GF-D8 (cell line): ENCODE measurements at regions not wholly inside any gene's neighbourhood (a gene's known extent, or its start where the extent isn't known, plus 50 kb on each side); places are given as distances from the start of the nearest gene placed in this dataset.
"Not testable (repeated sequence)": the region's sequence is repeated elsewhere in the genome, so short reads cannot be mapped to it uniquely, and the experiment has no call there.

ENCODE experiments used
- DNase-seq: peaks from one replicate; lab custom pipeline; 2025; lab: John Stamatoyannopoulos, UW

- DNase-seq = no peak
Measured at GRCh38 chr13:38283346-38283745, 66.3 kb upstream of the UFM1 start.

DNA sequence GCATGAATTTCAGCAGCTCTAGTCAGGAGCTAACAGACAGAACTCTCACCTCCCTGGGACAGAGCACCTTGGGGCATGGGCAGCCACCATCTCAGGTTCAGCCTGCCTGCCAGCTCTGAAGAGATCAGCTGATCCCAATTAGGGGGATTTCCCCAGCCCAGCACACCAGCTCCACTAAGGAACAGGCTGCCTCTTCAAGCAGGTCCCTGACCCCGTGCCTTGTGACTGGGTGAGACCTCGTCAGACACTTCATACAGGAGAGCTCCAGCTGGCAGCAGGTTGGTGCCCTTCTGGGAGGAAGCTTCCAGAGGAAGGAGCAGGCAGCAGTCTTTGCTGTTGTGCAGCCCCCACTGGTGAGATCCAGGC lies 84.5 kb upstream of the UFM1 start:
- no peak for DNase-seq

DNA sequence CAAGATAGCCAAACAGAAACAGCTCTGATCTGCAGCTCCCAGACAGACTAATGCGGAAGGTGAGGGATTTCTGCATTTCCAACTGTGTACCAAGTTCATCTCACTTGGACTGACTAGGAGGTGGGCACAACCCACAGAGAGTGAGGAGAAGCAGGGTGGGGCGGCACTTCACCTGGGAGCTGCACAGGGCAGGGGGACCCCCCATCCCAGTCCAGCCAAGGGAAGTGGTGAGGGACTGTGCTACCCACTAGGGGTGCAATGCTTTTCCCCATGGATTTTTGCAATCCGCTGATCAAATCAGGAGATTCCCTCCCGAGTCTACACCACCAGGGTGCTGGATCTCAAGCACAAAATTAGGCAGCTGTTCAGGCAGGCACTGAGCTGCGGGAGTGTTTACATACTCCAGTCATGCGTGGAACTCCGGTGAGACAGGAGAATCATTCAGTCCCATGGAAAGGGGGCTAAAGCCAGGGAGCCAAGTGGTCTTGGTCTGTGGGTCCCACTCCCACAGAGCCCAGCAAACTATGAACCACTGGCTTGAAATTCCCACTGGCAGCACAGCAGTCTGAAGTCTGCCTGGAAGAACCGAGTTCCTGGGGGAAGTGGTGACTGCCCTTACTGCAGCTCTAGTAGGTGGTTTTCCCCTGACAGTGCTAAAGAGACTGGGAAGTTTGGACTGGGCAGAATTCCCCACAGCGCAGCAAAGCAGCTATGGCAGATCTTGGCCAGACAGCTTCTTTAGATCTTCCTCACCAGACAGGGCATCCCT lies 85.1 kb upstream of the UFM1 start:
- DNase-seq = no peak

GRCh38 chr13:38262211-38262610 lies 87.4 kb upstream of the UFM1 start:
- DNase-seq = no peak

- no peak for DNase-seq
Measured at GRCh38 chr13:38255600-38255999, 94.1 kb upstream of the UFM1 start.

- DNase-seq = no peak
Measured at GRCh38 chr13:38239874-38240273, 109.8 kb upstream of the UFM1 start.

- no peak for DNase-seq
Measured at GRCh38 chr13:38228322-38228721, 121.3 kb upstream of the UFM1 start.

DNA sequence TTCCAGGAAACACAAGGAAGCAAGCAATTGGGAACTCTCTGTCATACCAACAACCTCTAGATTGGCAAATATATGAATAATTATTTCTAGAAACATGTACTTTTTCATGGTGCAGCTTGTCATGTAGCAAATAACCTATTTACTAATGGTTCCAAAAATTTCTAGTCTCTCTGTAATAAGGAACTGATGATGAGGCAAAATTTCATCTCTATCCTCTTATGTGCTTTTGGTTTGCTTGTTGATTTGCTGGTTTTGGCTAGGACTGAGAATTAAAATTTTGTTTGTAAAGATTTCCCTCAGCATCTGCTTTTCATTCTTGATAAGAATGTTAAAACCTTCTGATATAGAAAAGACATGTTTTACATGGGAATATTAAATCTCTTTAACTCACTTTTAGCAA lies 123.2 kb upstream of the UFM1 start:
- DNase-seq = no peak

DNA sequence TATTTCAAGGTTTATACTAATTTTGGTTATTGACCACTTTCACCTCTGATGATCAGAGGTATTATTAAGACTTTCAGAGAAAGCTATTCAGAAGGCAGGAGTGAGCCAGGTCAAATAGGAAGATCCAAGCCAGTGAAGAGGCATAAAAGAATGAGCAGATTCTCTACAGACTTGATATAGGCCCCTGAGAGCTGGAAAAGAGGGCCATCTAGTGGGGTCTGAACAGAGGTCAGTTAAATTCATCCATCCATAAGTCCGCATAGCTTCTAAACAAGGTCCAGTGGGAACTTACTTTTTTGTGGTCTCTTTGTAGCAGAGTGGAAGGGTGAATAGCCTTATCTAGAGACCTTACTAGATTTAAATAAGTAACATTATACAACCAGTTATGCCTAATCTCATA lies 126.6 kb upstream of the UFM1 start:
- no peak for DNase-seq

DNA sequence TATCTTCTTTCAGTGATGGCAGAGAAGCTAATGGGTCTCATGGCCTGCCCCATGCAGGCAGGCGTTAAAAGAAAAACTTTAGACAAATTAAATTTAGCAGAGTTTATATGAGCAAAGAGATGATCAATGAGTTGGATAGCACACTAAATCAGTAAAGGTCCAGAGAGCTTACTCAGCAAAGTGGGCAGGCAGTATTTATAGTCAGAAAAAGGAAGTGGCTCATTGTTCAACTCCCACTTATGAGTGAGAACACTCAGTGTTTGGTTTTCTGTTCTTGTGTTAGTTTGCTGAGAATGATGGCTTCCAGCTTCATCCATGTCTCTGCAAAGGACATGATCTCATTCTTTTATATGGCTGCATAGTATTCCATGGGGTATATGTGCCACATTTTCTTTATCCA lies 128.5 kb upstream of the UFM1 start:
- not testable (repeated sequence) for DNase-seq

GRCh38 chr13:38216181-38216580 lies 133.5 kb upstream of the UFM1 start:
- DNase-seq = no peak

GRCh38 chr13:38213314-38213713 lies 136.3 kb upstream of the UFM1 start:
- no peak for DNase-seq

DNA sequence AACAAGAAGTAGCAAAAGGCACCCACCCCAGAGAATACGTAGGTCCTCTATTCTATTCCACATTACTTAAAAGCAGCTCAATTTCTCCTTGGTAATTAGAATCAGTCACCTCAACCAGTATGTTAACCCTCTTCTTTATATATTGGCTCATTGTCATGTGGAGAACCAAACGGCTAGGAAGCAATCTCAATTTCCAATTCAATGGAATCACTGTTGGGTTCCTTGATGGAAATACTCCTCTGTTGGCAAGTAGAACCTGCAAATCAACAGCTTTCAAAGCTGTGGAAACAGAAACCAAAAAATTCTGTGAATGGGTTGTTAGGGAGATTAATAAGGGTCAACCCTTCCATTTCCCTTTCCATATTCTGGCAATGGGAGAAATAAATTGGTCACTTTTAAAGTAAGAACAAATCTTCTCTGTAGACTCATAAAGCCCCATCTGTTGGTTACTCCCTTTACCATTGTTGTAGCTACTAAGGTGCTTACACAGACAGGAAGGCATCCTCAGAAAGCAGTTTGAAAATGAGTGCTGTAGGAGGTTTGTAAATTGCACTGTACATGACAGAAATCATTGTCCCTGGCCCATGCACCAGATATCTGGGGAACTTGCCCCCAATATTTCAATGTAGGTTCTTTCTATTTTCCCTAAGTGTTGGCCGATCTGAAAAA lies 138.6 kb upstream of the UFM1 start:
- no peak for DNase-seq

DNA sequence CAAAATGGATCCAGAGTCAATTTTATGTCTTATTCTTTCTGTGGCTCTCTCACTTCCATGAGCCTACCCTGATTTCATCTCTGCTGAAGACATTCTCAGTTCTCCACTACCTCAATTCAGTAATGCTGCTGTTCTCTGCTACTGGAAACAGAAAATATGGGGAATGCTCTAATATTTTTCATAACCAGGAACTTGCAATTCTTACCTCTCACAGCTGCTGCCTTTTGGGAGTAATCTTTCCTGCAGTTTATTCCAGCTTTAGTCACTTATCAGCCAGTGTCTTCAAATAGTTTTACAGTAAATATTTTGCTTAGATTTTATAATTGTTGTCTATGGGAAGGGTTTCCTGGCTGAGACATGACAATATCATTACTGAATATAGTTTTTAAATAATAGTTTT lies 145.1 kb upstream of the UFM1 start:
- DNase-seq = no peak

DNA sequence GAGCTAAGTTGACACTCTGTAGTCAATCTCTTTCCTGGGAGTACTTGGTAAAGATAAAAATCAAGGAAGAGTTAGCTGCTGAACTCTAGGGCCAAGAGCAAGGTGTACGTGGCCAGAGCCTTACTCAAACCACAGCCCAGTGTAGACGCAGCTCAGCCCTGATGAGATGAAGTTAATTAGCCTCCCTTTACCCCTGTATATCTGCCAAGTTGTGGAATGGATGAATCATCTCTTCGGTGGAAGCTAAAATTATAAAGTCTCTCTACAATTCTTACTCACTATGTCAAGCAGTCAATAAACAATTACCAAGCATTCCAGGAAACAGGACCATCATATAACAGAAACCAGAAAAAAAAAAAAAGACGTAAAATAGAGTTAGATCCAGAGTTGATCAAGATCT lies 146.9 kb upstream of the UFM1 start:
- no peak for DNase-seq

DNA sequence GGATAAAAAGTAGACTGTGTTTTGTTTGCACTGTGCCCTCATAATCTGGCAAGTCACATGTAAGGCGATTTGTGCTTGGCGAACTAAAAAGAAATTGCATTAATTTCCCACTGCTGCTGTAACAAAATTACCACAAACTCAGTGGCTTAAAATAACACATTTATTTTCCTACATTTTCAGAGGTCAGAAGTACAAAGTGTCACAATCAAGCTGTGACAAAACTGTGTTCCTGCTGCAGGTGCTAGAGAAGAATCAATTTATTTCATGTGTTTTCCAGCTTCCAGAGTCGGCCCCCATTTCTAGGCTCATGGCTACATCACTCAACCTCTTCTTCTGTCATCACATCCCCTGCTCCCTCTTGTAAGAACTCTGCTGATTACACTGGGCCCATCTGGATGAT lies 158.6 kb upstream of the UFM1 start:
- no peak for DNase-seq

DNA sequence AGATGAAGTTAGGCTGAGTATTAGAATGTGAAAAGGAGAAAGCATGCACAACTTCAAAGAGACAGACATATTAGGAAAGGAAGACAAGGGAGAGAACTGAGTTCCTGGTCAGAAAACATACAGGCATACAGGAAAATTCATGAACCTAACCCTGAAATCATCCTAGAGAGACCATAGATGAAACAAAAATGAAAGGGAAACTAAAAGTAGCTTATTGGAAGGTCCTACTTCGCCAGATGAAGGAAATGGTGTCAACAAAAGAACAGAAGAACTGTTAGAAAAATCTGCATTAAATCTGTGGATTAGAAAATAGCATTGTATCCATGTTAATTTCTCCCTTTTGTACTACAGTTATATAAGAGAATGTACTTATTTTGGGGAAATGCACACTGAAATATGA lies 169.0 kb upstream of the UFM1 start:
- no peak for DNase-seq

- DNase-seq = no peak
Measured at GRCh38 chr13:38180126-38180525, 169.5 kb upstream of the UFM1 start.

- DNase-seq = no peak
Measured at GRCh38 chr13:38176664-38177063, 173.0 kb upstream of the UFM1 start.

DNA sequence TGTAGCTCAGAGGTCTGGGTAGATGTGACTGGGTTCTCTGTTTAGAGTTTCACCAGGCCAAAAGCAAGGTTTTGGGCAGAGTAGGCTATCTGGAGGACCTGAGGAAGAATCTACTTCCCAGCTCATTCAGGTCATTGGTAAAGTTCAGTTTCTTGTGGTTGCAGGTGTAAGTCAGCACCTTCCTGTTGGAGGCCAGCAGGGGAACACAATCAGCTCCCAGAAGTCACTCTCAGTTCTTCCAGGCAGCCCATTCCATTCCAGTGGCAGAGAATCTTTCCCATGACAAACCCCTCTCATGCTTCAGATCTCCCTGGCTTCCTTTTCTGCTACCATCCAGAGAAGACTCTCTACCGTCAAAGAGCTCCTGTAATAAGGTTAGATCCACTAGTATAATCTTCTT lies 176.2 kb upstream of the UFM1 start:
- DNase-seq = no peak

DNA sequence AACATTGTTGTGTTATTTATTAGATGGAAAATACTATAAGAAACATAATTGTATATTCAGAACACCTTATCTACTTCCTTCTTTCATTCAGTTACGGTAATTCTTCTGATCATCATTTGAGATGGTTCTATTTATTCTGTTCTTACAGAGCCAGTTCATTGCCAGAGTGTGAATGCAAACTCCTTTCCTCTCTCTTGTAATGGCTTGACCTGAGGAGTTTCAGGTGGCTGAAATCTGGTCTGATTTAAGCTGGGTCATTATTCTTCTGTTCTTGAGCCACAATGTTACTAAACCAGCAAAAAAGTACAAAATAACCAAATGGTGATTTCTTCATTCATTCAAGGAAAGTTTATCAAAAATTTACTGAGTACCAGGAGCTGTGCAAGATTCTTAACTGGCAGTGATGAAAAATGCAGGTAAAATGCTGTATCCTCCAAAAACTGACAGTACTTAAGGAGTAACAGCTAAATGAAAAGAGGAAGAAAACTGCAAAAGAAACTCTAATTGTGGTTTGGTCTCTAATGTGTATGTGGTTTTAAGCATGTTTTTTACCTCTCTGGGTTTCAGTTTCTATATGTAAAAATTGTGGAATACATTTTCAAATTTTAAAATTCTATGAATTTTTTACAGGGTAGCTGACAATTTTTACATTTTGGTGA lies 182.4 kb upstream of the UFM1 start:
- DNase-seq = no peak

- no peak for DNase-seq
Measured at GRCh38 chr13:38166116-38166515, 183.5 kb upstream of the UFM1 start.

DNA sequence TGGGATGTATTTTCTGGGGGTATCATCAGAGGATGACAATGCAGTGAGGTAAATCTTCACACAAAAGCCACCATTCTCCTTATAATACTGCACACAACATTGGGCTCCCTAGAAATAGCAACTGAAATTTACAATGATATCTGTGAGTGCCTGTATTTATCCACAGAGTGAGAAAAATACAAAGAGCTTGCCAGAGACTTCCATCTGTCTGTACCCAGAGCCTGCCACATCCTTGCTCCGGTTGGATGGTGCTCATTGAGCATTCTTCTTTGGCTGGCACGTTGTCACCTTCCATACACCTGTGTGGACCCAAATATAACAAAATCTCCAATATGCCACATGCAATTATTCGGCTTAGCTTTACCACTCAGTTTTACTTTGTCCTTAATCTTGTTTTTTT lies 189.5 kb upstream of the UFM1 start:
- DNase-seq = no peak

- no peak for DNase-seq
Measured at GRCh38 chr13:38159710-38160109, 189.9 kb upstream of the UFM1 start.
